ENCODE measurements at regions not wholly inside any gene's neighbourhood (a gene's known extent, or its start where the extent isn't known, plus 50 kb on each side); places are given as distances from the start of the nearest gene placed in this dataset.

DNA sequence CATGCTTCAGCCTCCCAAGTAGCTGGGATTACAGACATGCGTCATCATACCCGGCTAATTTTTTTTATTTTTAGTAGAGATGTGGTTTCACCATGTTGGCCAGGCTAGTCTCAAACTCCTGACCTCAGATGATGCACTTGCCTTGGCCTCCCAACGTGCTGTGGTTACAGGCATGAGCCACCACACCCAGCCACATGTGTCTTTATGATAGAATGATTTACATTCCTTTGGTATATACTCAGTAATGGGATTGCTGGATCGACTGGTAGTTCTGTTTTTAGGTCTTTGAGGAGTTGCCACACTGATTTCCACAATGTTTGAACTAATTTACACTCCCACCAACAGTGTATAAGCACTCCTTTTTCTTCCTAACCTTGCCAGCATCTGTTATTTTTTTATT, 276.2 kb downstream of the METTL15 start:
- intact Hi-C loops (cut with DNase I; ENCODE audit: low total_unique reads): no loop called here
- no peaks in the 10 kb centered on the region for H3K9me3 ChIP-seq
- TF ChIP-seq, protein P1, sequence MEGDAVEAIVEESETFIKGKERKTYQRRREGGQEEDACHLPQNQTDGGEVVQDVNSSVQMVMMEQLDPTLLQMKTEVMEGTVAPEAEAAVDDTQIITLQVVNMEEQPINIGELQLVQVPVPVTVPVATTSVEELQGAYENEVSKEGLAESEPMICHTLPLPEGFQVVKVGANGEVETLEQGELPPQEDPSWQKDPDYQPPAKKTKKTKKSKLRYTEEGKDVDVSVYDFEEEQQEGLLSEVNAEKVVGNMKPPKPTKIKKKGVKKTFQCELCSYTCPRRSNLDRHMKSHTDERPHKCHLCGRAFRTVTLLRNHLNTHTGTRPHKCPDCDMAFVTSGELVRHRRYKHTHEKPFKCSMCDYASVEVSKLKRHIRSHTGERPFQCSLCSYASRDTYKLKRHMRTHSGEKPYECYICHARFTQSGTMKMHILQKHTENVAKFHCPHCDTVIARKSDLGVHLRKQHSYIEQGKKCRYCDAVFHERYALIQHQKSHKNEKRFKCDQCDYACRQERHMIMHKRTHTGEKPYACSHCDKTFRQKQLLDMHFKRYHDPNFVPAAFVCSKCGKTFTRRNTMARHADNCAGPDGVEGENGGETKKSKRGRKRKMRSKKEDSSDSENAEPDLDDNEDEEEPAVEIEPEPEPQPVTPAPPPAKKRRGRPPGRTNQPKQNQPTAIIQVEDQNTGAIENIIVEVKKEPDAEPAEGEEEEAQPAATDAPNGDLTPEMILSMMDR (IDR thresholded peaks at IDR 0.05): no peak
- no peak for TF ChIP-seq POLR2A (IDR thresholded peaks at IDR 0.05)
- TF ChIP-seq POLR2AphosphoS5 (IDR thresholded peaks at IDR 0.05): no peak

DNA sequence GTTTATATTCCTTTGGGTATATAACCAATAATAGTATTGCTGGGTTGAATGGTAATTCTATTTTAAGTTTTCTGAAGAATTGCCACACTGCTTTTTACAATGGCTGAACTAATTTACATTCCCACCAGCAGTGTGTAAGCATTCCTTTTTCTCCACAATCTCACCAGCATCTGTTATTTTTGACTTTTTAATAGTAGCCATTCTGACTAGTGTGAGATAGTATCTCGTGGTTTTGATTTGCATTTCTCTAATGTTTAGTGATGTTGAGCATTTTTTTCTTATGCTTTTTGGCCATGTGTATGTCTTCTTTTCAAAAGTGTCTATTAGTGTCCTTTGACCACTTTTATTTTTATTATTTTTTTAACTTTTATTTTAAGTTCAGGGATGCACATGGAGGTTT, 275.3 kb downstream of the METTL15 start:
- Histone ChIP-seq H3K27me3 (no peaks in the 10 kb centered on the region), H3K36me3 (no peaks in the 10 kb centered on the region), H3K9me3 (no peaks in the 10 kb centered on the region), H3K4me3 (no peak overlapping the region), H3K4me1 (no peaks in the 10 kb centered on the region), H3K27ac (no peak overlapping the region)
- no peak for DNase-seq (ENCODE audit: low spot score in 2 of 2)
- intact Hi-C loops (cut with DNase I; ENCODE audit: low total_unique reads): no loop called here
- TF ChIP-seq POLR2A (IDR thresholded peaks at IDR 0.05) (no peak), POLR2AphosphoS5 (IDR thresholded peaks at IDR 0.05) (no peak)
- TF ChIP-seq, protein P1 (IDR thresholded peaks at IDR 0.05): no peak

More for the DNA sequence above, 276.2 kb downstream of the METTL15 start:
- H3K4me1 ChIP-seq: no peaks in the 10 kb centered on the region
- H3K27me3 ChIP-seq: no peaks in the 10 kb centered on the region
- no peak for DNase-seq (ENCODE audit: low spot score in 2 of 2)
- no peak overlapping the region for H3K27ac ChIP-seq
- no peak overlapping the region for H3K4me3 ChIP-seq
- no peaks in the 10 kb centered on the region for H3K36me3 ChIP-seq

Measured in breast epithelium (tissue), 4 donors.